HG02970 (cell line): ENCODE measurements at regions not wholly inside any gene's neighbourhood (a gene's known extent, or its start where the extent isn't known, plus 50 kb on each side); places are given as distances from the start of the nearest gene placed in this dataset.
"Not testable (repeated sequence)": the region's sequence is repeated elsewhere in the genome, so short reads cannot be mapped to it uniquely, and the experiment has no call there.

ENCODE experiments used
- ATAC-seq: cut with Tn5 transposase; IDR thresholded peaks from one replicate; pipeline ENCODE4 v1.9.1; 2021; ENCODE audit warnings: mild to moderate bottlenecking, moderate library complexity, moderate number of reproducible peaks; ENCODE audit not compliant: unreplicated experiment, low FRiP score

DNA sequence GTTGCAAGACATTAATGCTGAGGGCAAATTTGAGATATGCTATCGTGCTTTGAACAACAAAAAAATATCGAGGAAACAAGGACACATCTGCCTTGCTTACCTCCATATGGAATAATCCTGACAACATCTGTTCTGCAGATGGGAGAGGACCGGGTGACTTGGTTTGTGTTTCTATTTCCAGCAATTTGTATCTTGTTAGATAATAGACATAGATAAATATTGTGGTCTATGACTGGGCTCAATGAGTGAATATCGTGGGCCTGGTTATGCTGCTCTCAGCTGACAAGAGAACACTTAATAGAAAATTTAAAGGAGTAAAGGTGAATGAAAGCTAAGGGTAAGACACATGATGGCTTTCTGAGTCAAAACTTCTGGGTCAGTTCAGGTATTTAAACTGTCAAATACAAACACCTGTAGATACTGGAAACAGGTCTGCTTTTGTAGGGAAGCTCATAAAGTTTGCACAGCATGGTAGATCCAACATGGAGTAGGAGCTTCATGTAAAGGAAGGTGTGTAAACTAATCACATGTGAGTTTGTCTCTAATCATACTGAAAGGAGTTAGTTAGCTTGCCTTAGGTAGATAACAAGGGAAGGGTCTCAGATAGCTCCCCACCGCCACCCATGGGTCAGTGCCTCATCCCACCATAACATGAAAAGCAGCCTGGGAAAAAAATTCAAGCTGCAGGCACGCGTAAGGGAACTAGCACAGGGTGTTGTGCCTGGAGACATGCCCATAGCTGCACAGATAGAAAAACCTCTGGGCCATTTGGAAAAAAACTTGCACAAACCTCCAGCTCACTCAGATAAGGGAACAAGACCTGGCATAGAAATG is 904.1 kb upstream of the EPHA5 start:
- ATAC-seq, result no peak

- ATAC-seq, result no peak
These were observed 902.7 kb upstream of the EPHA5 start for GRCh38 chr4:66572949-66573348.

- no peak for ATAC-seq
These were observed 900.9 kb upstream of the EPHA5 start for GRCh38 chr4:66571145-66571695.

GRCh38 chr4:66569228-66569627 is 898.9 kb upstream of the EPHA5 start:
- no peak for ATAC-seq

DNA sequence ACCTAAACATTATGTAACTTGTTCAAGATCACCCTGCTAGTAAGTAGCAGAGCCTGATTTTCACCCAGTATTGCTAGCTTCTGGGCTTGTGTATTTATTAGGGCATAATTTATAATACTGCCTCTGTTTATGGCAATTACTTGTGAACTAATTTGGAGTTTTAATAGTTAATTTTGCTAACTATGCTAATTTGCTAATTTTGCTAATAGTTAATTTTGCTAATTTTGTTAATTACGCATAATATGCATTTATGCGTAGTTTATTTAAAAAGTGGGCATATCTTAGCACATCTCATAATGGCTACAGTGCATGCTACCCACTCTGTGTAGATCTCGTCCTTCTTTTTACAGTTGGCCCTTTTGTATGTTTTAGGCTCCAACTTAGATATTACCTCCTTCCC is 898.1 kb upstream of the EPHA5 start:
- ATAC-seq, result no peak

DNA sequence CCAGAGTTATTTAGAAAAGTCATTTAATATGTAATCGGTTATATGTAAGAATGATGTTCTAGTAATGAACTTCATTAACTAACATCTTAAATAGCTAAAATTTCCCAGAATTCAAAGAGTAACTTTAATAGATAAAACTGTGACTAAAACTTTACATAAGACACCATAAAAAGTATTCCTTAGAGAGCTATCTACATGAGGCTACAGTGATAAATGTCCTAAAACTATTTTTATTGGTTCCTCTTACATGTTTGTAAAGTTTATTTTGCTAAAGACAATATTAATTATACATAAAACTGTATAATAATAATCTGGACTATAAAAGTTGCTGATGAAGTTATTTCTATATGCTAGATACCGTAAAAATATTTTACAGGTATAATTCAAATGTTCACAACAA is 897.7 kb upstream of the EPHA5 start:
- ATAC-seq, result no peak

GRCh38 chr4:66567551-66567950 is 897.3 kb upstream of the EPHA5 start:
- no peak for ATAC-seq

- ATAC-seq, result no peak
These were observed 895.5 kb upstream of the EPHA5 start for GRCh38 chr4:66565801-66566200.

DNA sequence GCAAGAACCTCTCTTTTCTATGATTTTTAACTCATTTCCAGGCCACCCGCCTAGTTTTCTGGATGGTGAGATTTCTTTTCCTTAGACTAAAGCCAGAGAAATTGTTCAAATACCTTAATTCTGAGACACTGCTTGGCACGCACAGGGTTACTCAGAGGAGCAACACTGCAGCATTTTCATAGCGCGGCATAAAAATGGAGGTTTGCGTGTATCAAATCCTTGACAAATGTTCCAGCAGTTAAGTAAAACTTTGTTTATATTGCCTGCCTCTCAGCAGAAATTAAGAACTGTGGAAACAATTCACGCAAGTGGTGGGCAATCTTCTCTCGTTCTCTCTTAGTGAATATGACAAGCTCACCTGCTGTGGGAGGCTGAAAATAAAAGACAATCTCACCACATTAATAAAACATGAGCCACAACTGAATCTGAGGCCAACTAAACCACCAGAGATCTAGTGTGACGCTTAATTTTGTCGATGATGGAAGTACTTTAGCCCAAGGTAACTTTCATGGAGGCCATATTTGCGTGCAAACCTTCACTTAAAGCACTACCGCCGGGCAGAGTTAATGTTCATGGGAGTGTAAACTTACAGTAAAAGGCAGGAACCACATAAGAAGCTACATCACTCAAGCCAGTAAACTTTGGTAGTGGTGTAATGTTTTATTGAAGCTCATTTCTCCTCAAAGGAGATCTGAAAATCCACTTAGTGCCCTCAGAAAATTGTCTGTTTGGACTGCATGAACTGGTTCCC is 894.8 kb upstream of the EPHA5 start:
- ATAC-seq, result no peak

DNA sequence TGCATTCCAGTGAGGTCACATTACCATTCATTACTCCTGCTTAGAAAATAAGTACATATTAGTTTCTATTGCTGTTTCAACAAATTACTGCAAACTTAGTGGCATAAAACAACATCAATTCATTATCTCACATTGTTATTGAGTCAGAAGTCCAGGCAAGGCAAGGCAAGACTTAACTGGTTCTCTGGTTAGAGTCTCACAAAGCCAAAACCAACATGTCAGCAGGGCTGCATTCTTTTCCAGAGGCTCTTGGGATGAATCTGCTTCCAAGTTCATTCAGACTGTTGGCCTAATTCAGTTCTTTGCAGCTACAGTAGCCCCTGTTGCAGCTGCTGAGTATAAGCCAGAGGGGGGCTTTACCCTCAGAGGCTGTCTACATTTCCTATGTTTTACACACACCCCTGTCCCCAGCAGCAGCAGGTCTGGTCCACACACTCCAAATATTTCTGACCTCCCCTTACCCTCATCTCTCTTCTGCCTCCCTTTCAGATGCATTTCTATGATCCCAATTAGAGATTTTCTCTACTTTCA is 892.1 kb upstream of the EPHA5 start:
- ATAC-seq, result no peak

GRCh38 chr4:66561465-66562053 is 891.3 kb upstream of the EPHA5 start:
- not testable (repeated sequence) for ATAC-seq

GRCh38 chr4:66558651-66559050 is 888.4 kb upstream of the EPHA5 start:
- no peak for ATAC-seq

GRCh38 chr4:66556651-66557278 is 886.5 kb upstream of the EPHA5 start:
- no peak for ATAC-seq

GRCh38 chr4:66555301-66555700 is 885.0 kb upstream of the EPHA5 start:
- no peak for ATAC-seq

- ATAC-seq, result no peak
These were observed 884.5 kb upstream of the EPHA5 start for GRCh38 chr4:66554826-66555225.

GRCh38 chr4:66545301-66545700 is 875.0 kb upstream of the EPHA5 start:
- not testable (repeated sequence) for ATAC-seq

- ATAC-seq, result no peak
These were observed 874.0 kb upstream of the EPHA5 start for GRCh38 chr4:66544281-66544680.

- ATAC-seq, result no peak
These were observed 869.5 kb upstream of the EPHA5 start for GRCh38 chr4:66539745-66540144.

DNA sequence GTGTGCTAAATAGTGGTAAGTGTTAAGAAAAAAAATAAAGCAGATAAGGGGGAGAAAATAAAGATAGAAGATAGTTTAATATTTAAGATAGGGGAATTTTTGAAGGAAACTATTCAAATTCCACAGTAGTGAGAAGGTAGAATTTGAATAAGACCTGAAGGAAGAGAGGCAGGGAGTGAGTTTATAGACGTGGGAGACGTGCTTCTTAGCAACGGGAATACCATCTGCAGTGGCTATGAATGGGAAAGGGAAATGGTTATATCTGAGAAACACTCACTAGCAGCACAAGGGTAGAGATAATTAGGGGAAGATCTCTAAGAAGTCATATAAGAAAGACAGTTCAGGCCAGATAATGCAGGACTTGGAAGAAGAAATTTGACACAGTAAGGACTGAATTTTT is 854.5 kb upstream of the EPHA5 start:
- ATAC-seq, result no peak

DNA sequence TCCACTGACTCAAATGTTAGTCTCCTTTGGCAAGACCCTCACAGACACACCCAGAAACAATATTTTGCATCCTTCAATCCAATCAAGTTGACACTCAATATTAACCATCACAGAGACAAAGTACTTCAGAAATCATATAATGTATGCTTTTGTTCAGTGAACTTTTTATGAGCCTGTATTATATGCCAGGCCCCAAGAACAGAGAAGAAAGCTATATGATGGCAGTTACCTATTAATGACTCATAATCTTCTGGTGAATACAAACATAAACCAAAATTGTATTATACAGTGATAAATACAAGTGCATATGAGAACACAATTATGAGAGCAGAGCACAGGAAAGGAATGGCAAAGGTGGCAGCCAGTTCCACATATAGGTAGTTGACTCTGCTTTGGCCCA is 852.0 kb upstream of the EPHA5 start:
- ATAC-seq, result no peak
